KMS-11 (cell line): ENCODE measurements at regions not wholly inside any gene's neighbourhood (a gene's known extent, or its start where the extent isn't known, plus 50 kb on each side); places are given as distances from the start of the nearest gene placed in this dataset.

ENCODE experiments used
- H2AFZ ChIP-seq: fragments of 200-600 bp; sonication (generic); 2 replicates; pipeline ENCODE4 v1.6.1; 2016; ENCODE audit warnings: antibody characterized with exemption, mixed run types, low read depth
- H3K27ac ChIP-seq: fragments of 200-600 bp; sonication (generic); 2 replicates; pipeline ENCODE4 v1.6.1; 2016; ENCODE audit warnings: mild to moderate bottlenecking, mixed run types
- H3K27me3 ChIP-seq: fragments of 200-600 bp; sonication (generic); 2 replicates; pipeline ENCODE4 v1.6.1; 2017; ENCODE audit warnings: mild to moderate bottlenecking, low read depth, mixed run types, moderate library complexity; ENCODE audit not compliant: insufficient read depth
- H3K36me3 ChIP-seq: fragments of 200-600 bp; sonication (generic); 2 replicates; pipeline ENCODE4 v1.6.1; 2017; ENCODE audit warnings: mild to moderate bottlenecking, mixed run types; ENCODE audit not compliant: insufficient read depth
- H3K4me1 ChIP-seq: fragments of 200-600 bp; sonication (generic); 2 replicates; pipeline ENCODE4 v1.6.1; 2016; ENCODE audit warnings: mild to moderate bottlenecking, low read depth, mixed run types; ENCODE audit not compliant: poor library complexity, severe bottlenecking
- H3K4me2 ChIP-seq: fragments of 200-600 bp; sonication (generic); 2 replicates; pipeline ENCODE4 v1.7.0; 2016; ENCODE audit warnings: mild to moderate bottlenecking, mixed run types
- H3K4me3 ChIP-seq: fragments of 200-600 bp; sonication (generic); IDR thresholded peaks from 2 replicates; pipeline ENCODE4 v1.6.1; 2017; ENCODE audit warnings: low read depth, low read length, mixed read lengths; ENCODE audit not compliant: insufficient read depth
- H3K79me2 ChIP-seq: fragments of 200-600 bp; sonication (generic); 2 replicates; pipeline ENCODE4 v1.6.1; 2016; ENCODE audit warnings: low read depth, mixed run types; ENCODE audit not compliant: insufficient read depth
- H3K9ac ChIP-seq: fragments of 200-600 bp; sonication (generic); 2 replicates; pipeline ENCODE4 v1.6.1; 2016; ENCODE audit warnings: mild to moderate bottlenecking, mixed run types
- H4K20me1 ChIP-seq: fragments of 200-600 bp; sonication (generic); 2 replicates; pipeline ENCODE4 v1.6.1; 2016; ENCODE audit warnings: mild to moderate bottlenecking, mixed run types; ENCODE audit not compliant: insufficient read depth
- CTCF ChIP-seq: fragments of 200-600 bp; sonication (generic); conservative IDR thresholded peaks from 2 replicates; pipeline ENCODE4 v1.6.1; 2017; ENCODE audit warnings: low read depth, mild to moderate bottlenecking, antibody characterized with exemption, low read length, moderate library complexity, mixed read lengths

- Histone ChIP-seq H3K27ac (no peak overlapping the region), H3K9ac (no peak overlapping the region), H3K4me2 (no peak overlapping the region), H3K27me3 (no peaks in the 10 kb centered on the region), H3K36me3 (no peaks in the 10 kb centered on the region), H3K79me2 (no peaks in the 10 kb centered on the region), H2AFZ (no peak overlapping the region), H4K20me1 (no peaks in the 10 kb centered on the region), H3K4me3 (no peak overlapping the region), H3K4me1 (no peaks in the 10 kb centered on the region)
- no peak for TF ChIP-seq CTCF
Observed at GRCh38 chr4:95956094-95956493, 116.2 kb downstream of the PDHA2 start.

GRCh38 chr4:95957054-95957453, 117.2 kb downstream of the PDHA2 start:
- TF ChIP-seq CTCF, result no peak
- Histone ChIP-seq H3K9ac (no peak overlapping the region), H3K79me2 (no peaks in the 10 kb centered on the region), H3K27ac (no peak overlapping the region), H3K4me2 (no peak overlapping the region), H2AFZ (no peak overlapping the region), H4K20me1 (no peaks in the 10 kb centered on the region), H3K4me3 (no peak overlapping the region), H3K4me1 (no peaks in the 10 kb centered on the region), H3K27me3 (no peaks in the 10 kb centered on the region), H3K36me3 (no peaks in the 10 kb centered on the region)

- Histone ChIP-seq H4K20me1 (no peaks in the 10 kb centered on the region), H3K27me3 (no peaks in the 10 kb centered on the region), H3K4me3 (no peak overlapping the region), H3K9ac (no peak overlapping the region), H2AFZ (no peak overlapping the region), H3K79me2 (no peaks in the 10 kb centered on the region), H3K36me3 (no peaks in the 10 kb centered on the region), H3K27ac (no peak overlapping the region), H3K4me1 (no peaks in the 10 kb centered on the region), H3K4me2 (no peak overlapping the region)
- TF ChIP-seq CTCF, result no peak
Observed at GRCh38 chr4:95957759-95958158, 117.9 kb downstream of the PDHA2 start.

GRCh38 chr4:95959182-95959581, 119.3 kb downstream of the PDHA2 start:
- Histone ChIP-seq H3K4me1 (no peaks in the 10 kb centered on the region), H2AFZ (no peak overlapping the region), H3K27ac (no peak overlapping the region), H4K20me1 (no peaks in the 10 kb centered on the region), H3K4me2 (no peak overlapping the region), H3K36me3 (no peaks in the 10 kb centered on the region), H3K9ac (no peak overlapping the region), H3K79me2 (no peaks in the 10 kb centered on the region), H3K27me3 (no peaks in the 10 kb centered on the region), H3K4me3 (no peak overlapping the region)
- TF ChIP-seq CTCF, result no peak

GRCh38 chr4:95959633-95960032, 119.7 kb downstream of the PDHA2 start:
- TF ChIP-seq CTCF, result no peak
- no peak overlapping the region for H3K4me2 ChIP-seq
- no peaks in the 10 kb centered on the region for H4K20me1 ChIP-seq
- no peak overlapping the region for H3K9ac ChIP-seq
- no peak overlapping the region for H2AFZ ChIP-seq
- H3K27ac ChIP-seq, result no peak overlapping the region
- H3K79me2 ChIP-seq, result no peaks in the 10 kb centered on the region
- no peak overlapping the region for H3K4me3 ChIP-seq
- no peaks in the 10 kb centered on the region for H3K27me3 ChIP-seq
- H3K4me1 ChIP-seq, result no peaks in the 10 kb centered on the region
- H3K36me3 ChIP-seq, result no peaks in the 10 kb centered on the region
